Esophagus squamous epithelium (tissue), 4 donors: ENCODE measurements at regions not wholly inside any gene's neighbourhood (a gene's known extent, or its start where the extent isn't known, plus 50 kb on each side); places are given as distances from the start of the nearest gene placed in this dataset.

Experiments used
- CTCF ChIP-seq, 6 experiments: fragments of 450-650 bp in 4 of 6; fragments of 200-600 bp in 2 of 6; sonication (generic) in 2 of 6; IDR thresholded peaks; one replicate each; pipeline ENCODE4 v1.5.1; 2016 to 2019; ENCODE audit warnings: antibody characterized with exemption in 6 of 6, mild to moderate bottlenecking in 4 of 6, moderate library complexity in 4 of 6
- POLR2A ChIP-seq, 4 donors: fragments of 450-650 bp; IDR thresholded peaks; one replicate each; pipeline ENCODE4 v1.6.1; 2017; ENCODE audit warnings: antibody characterized with exemption in 4 of 4, mild to moderate bottlenecking in 4 of 4, moderate library complexity in 3 of 4

- TF ChIP-seq CTCF (IDR thresholded peaks at IDR 0.05): no peak
- no peak for TF ChIP-seq POLR2A (IDR thresholded peaks at IDR 0.05)
These were observed 290.0 kb downstream of the KCTD12 start for GRCh38 chr13:76596216-76596615.
